HepG2 (cell line): ENCODE measurements at regions not wholly inside any gene's neighbourhood (a gene's known extent, or its start where the extent isn't known, plus 50 kb on each side); places are given as distances from the start of the nearest gene placed in this dataset.

Source experiments
- ATAC-seq: fragments of 200-7000 bp; cut with Tn5 transposase; 3 replicates; pipeline ENCODE4 v1.9.1; 2020; ENCODE audit warnings: mild to moderate bottlenecking, moderate library complexity
- BruUV-seq: library from RNA; stranded (reverse); fragments of 400-500 nt; replicated peaks from 2 replicates; lab custom pipeline; 2021; lab: Mats Ljungman, UMichigan
- CTCF ChIA-PET: fragments of 300-600 bp; formaldehyde crosslinking; extraction: SDS; loops from one replicate; lab custom pipeline; 2021; ENCODE audit warnings: low total read pairs, inconsistent platforms, low intra/inter-chr PET ratio; lab: Yijun Ruan, JAX
- POLR2A ChIA-PET: fragments of 350-600 bp; sonication (Branson Sonifier 250); formaldehyde crosslinking; loops from one replicate; lab custom pipeline; 2020; ENCODE audit warnings: antibody characterized with exemption, inconsistent platforms; lab: Yijun Ruan, JAX
- DNase-seq: peaks from one replicate; pipeline ENCODE4 v3.0.0-alpha.2; 2015; ENCODE audit warnings: low spot score
- FAIRE-seq: peaks from 3 replicates; lab custom pipeline; 2011; peaks lifted over from hg19 to GRCh38; lab: Jason Lieb, UNC
- H2AFZ ChIP-seq: one replicate; pipeline ENCODE4 v1.6.1; 2011; ENCODE audit warnings: low read length, inconsistent platforms
- H3K27ac ChIP-seq: fragments of 300-600 bp; 3 replicates; pipeline ENCODE4 v1.8.0; 2011; ENCODE audit warnings: mixed run types, mild to moderate bottlenecking, mixed read lengths, low read length, inconsistent platforms; ENCODE audit not compliant: insufficient read depth; ENCODE audit errors: extremely low read length
- H3K27me3 ChIP-seq, 2 experiments: fragments of 200-600 bp in 1 of 2; 2 replicates in 1 of 2; 3 replicates in 1 of 2; pipeline versions ENCODE4 v1.6.0 to v1.8.0; 2011; ENCODE audit warnings: low read length in 2 of 2, mild to moderate bottlenecking in 2 of 2, moderate library complexity in 2 of 2, inconsistent platforms in 1 of 2; ENCODE audit not compliant: insufficient read depth in 2 of 2, control insufficient read depth in 1 of 2
- H3K36me3 ChIP-seq, 2 experiments: fragments of 200-600 bp in 1 of 2; replicated peaks in 1 of 2; 2 replicates in 1 of 2; 3 replicates in 1 of 2; pipeline versions ENCODE4 v1.5.1 to v1.8.0; 2011; ENCODE audit warnings: low read length in 2 of 2, inconsistent platforms in 1 of 2; ENCODE audit not compliant: insufficient read depth in 2 of 2, control insufficient read depth in 1 of 2
- H3K4me1 ChIP-seq: 2 replicates; pipeline ENCODE4 v1.5.1; 2012; ENCODE audit warnings: low read length, inconsistent platforms; ENCODE audit not compliant: insufficient read depth
- H3K4me2 ChIP-seq: 2 replicates; pipeline ENCODE4 v1.6.0; 2011; ENCODE audit warnings: low read depth, low read length, inconsistent platforms
- H3K4me3 ChIP-seq, 3 experiments: fragments of 200-600 bp in 1 of 3; sonication (generic), shearing (Covaris generic) in 1 of 3; replicated peaks in 1 of 3; 2 replicates each; pipeline ENCODE4 v1.5.1; 2011 to 2016; ENCODE audit warnings: low read length in 3 of 3, inconsistent platforms in 2 of 3, low read depth in 2 of 3, mild to moderate bottlenecking in 2 of 3, control low read depth in 1 of 3, mixed read lengths in 1 of 3; ENCODE audit not compliant: insufficient read depth in 1 of 3
- H3K79me2 ChIP-seq: one replicate; pipeline ENCODE4 v1.6.1; 2011; ENCODE audit warnings: low read length, inconsistent platforms; ENCODE audit not compliant: insufficient read depth
- H3K9ac ChIP-seq: 2 replicates; pipeline ENCODE4 v1.6.0; 2011; ENCODE audit warnings: mild to moderate bottlenecking, low read depth, low read length, inconsistent platforms; ENCODE audit not compliant: insufficient read depth
- H3K9me3 ChIP-seq: 2 replicates; pipeline ENCODE4 v1.5.1; 2012; ENCODE audit warnings: mild to moderate bottlenecking, low read length
- H4K20me1 ChIP-seq: 2 replicates; pipeline ENCODE4 v1.6.0; 2011; ENCODE audit warnings: inconsistent platforms, mild to moderate bottlenecking, low read length, moderate library complexity; ENCODE audit not compliant: insufficient read depth
- CEBPB ChIP-seq: IDR thresholded peaks from 2 replicates; pipeline ENCODE4 v1.6.1; 2011; ENCODE audit warnings: low read depth, low read length, improper control_type of control experiment, borderline replicate concordance
- KAT7 ChIP-seq: IDR thresholded peaks from 2 replicates; pipeline ENCODE4 v1.6.1; 2018; ENCODE audit warnings: borderline replicate concordance, missing compliant biosample characterization
- MED1 ChIP-seq: sonication (generic); formaldehyde crosslinking; IDR thresholded peaks from 2 replicates; pipeline ENCODE4 v1.4.0; 2020; ENCODE audit warnings: missing genetic modification reagents
- NRL ChIP-seq: sonication (generic); formaldehyde crosslinking; IDR thresholded peaks from 2 replicates; pipeline ENCODE4 v1.5.0; 2020; ENCODE audit warnings: missing genetic modification reagents, mild to moderate bottlenecking, moderate library complexity, borderline replicate concordance
- ZNF138 ChIP-seq: sonication (generic); formaldehyde crosslinking; IDR thresholded peaks from 2 replicates; pipeline ENCODE4 v1.5.0; 2020; ENCODE audit warnings: mild to moderate bottlenecking, low read depth, missing genetic modification reagents
- ZNF225 ChIP-seq: sonication (generic); formaldehyde crosslinking; IDR thresholded peaks from 2 replicates; pipeline ENCODE4 v1.4.0; 2020; ENCODE audit warnings: mild to moderate bottlenecking, missing genetic modification reagents
- ZNF619 ChIP-seq: sonication (generic); formaldehyde crosslinking; IDR thresholded peaks from 2 replicates; pipeline ENCODE4 v1.4.0; 2020; ENCODE audit warnings: mild to moderate bottlenecking, missing genetic modification reagents
- WGBS: methylation state at CpG from one replicate; pipeline ENCODE4 v1.1.6; 2017; ENCODE audit warnings: low lambda C conversion rate; 5-methylcytosine and 5-hydroxymethylcytosine counted together
- in situ Hi-C: cut with HindIII; loops from 2 replicates; pipeline ENCODE4 v1.10.0; 2017; ENCODE audit warnings: low pct_unique_long_range_greater_than_20kb; ENCODE audit not compliant: extremely low pct_ligation_motif_present
- intact Hi-C: fragments of 100-400 bp; cut with micrococcal nuclease; formaldehyde crosslinking; loops from one replicate; pipeline ENCODE4 v1.10.0; 2022; ENCODE audit not compliant: unreplicated experiment

DNA sequence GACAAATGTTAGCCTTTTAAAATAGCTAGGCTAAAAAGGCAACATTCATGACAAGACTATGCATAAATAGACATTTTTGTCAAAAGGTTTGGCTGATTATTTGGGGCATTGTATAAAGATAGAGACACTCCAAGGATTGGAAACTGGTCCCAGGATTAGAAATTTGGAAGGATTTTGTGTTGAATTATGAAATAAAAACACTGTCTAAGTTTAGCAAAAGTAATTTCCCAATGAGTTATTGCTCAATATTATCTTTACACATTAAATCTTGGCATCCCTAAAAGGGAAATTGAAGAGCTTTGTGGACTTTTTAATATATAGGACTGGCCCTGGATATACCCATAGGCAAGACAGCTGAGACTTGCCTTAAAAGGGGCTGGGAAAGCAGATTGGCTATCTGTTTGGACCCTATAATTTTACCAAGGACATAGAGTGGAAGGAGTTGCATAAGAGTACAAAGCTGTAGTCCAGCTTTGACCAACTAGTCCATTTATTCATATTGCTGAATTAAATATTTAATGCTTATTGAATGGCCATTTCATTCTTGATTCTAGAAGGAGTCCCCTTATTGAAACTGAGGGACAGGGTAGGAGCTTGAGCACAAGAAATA, 382.7 kb downstream of the METTL15 start:
- Histone ChIP-seq H3K79me2 (no peaks in the 10 kb centered on the region), H3K9me3 (no peaks in the 10 kb centered on the region), H3K27ac (no peak overlapping the region)
- no TSS peak for BruUV-seq
- TF ChIP-seq ZNF225: no peak
- no peak for TF ChIP-seq NRL (CRISPR knock-in tag)
- peak; percentile 16; the same call in 1 of the 2 replicates for TF ChIP-seq CEBPB
- TF ChIP-seq, all 625 proteins: peak for 1
- in situ Hi-C loops: no loop called here
- Histone ChIP-seq H3K4me2 (no peak overlapping the region), H3K9ac (no peak overlapping the region), H3K4me1 (no peaks in the 10 kb centered on the region), H3K36me3 (no peaks in the 10 kb centered on the region), H3K27me3 (no peaks in the 10 kb centered on the region), H2AFZ (no peak overlapping the region), H4K20me1 (no peaks in the 10 kb centered on the region), H3K4me3 (no peak overlapping the region)
- CTCF ChIA-PET: no interaction called here
- FAIRE-seq (no peak), ATAC-seq (no peak), DNase-seq (no peak)
- POLR2A ChIA-PET: no interaction called here
- intact Hi-C loops: no loop called here

DNA sequence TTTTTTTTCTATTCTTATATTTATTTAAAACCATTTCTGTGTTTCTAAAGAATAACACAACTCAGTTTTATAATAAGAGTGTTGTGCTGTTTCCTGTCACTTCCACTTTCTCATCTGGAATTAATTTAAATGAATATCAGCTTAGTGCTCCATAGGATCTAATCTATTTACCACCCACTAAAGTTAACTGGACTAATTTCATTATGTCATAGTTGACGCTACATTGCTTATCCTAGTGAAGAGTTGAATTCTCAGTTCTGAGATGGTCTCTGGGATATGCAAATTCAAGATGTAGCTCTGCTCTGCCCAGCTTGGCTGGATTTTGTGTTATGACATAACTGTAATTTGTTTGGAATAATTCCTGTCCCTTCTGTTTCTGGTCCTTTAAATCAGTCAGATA, 380.1 kb downstream of the METTL15 start:
- ChIA-PET POLR2A (no interaction called here), CTCF (no interaction called here)
- no peaks in the 10 kb centered on the region for H3K36me3 ChIP-seq
- H3K27ac ChIP-seq: no peak overlapping the region
- H3K4me1 ChIP-seq: no peaks in the 10 kb centered on the region
- no peaks in the 10 kb centered on the region for H3K27me3 ChIP-seq
- no peak overlapping the region for H2AFZ ChIP-seq
- TF ChIP-seq ZNF619 (CRISPR knock-in tag) (no peak), MED1 (no peak), KAT7 (no peak), ZNF138 (CRISPR knock-in tag) (no peak)
- no peaks in the 10 kb centered on the region for H3K9me3 ChIP-seq
- H3K9ac ChIP-seq: no peak overlapping the region
- no peak for DNase-seq
- in situ Hi-C loops (no loop called here), intact Hi-C loops (no loop called here)
- no peak for FAIRE-seq
- H3K4me2 ChIP-seq: no peak overlapping the region
- 100% methylated on average over 1 of the region's 1 CpG for WGBS
- no TSS peak for BruUV-seq
- H3K79me2 ChIP-seq: no peaks in the 10 kb centered on the region
- ATAC-seq: no peak
- H4K20me1 ChIP-seq: no peaks in the 10 kb centered on the region
- no peak overlapping the region for H3K4me3 ChIP-seq
